CD4-positive, alpha-beta T cell treated with Interleukin-21 for 1 hour (primary cell): ENCODE measurements at regions not wholly inside any gene's neighbourhood (a gene's known extent, or its start where the extent isn't known, plus 50 kb on each side); places are given as distances from the start of the nearest gene placed in this dataset.
"Not testable (repeated sequence)": the region's sequence is repeated elsewhere in the genome, so short reads cannot be mapped to it uniquely, and the experiment has no call there.

Experiments used
- DNase-seq: peaks from one replicate; pipeline ENCODE4 v3.0.0-alpha.2; 2020

- no peak for DNase-seq
Observed at GRCh38 chr2:194465641-194466040, 1191.4 kb upstream of the SLC39A10 start.

- no peak for DNase-seq
Observed at GRCh38 chr2:194464964-194465638, 1191.9 kb upstream of the SLC39A10 start.

GRCh38 chr2:194462883-194463282 is 1194.1 kb upstream of the SLC39A10 start:
- not testable (repeated sequence) for DNase-seq

- no peak for DNase-seq
Observed at GRCh38 chr2:194455358-194455757, 1201.7 kb upstream of the SLC39A10 start.

- DNase-seq, result no peak
Observed at GRCh38 chr2:194452504-194452903, 1204.5 kb upstream of the SLC39A10 start.

DNA sequence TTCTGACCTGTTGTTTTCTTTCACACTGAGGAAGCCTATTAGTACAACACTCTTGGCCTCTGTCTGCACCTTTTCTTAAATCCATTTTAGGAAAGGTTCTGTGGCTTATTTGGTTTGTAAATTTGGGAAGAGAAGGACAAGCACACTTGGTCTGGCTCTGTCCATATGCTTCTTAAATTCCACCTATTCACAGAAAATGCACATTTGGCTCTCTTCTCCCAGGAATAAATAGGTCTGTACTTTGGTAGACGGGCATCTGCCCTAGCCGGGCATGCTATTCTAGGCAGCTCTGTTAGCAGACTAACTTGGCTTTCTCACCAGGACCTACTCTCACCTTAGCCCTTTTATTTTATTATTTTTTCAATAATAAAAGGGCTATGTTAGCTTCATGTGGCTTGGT is 1211.8 kb upstream of the SLC39A10 start:
- DNase-seq, result no peak

DNA sequence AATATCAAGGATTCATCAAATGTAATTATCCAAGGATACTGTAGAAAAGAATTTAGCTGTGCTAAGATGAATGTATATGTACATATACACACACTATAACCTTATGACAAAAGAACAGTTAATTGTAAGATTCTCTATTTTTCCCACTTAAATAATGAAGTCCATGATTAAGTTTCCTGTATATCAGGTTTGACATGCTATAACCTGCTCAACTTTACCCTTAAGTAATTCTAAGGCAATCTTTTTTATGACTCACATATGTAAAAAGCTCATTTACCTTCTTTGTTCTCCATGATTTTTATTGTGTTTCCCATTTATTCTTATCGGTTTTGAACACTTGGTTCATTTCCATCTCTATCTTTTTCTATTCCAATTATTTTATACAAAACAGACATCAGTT is 1213.1 kb upstream of the SLC39A10 start:
- DNase-seq, result no peak

- no peak for DNase-seq
Observed at GRCh38 chr2:194424683-194425209, 1232.3 kb upstream of the SLC39A10 start.

DNA sequence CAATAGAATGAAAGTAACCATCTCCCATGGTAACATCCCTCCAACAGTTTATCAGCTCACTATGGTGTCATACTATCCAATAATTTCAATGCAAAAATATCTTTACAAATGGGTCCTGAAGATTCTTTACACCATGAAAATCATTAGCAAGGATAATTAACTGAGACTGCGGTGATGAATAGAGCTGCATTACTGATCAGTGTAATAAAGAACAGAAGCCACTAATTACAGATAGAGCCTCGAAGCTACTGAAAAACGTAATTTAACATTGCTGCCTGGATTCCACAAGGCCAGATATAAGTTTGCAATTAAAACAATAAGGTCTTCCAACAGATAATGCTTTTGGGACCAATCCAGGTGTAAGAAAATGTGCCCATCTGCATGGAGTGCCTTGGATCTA is 1245.8 kb upstream of the SLC39A10 start:
- no peak for DNase-seq

DNA sequence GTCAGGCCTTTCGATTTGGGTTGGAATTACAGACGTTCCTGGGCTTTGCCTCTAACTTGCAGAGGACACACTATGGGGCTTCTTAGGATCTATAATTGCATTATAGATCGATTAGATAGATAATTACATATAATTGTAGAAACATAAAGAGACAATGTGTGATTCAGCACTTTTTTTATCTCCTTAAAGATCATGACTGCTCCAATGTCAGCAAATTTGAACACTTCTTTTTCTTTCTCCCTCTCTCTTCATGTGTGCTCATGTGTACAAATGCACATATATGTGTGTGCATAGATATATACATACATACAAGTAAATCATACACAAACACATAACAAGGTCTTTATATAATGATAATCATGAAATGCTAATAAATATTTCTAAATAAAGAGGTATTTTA is 1261.2 kb upstream of the SLC39A10 start:
- DNase-seq, result no peak

DNA sequence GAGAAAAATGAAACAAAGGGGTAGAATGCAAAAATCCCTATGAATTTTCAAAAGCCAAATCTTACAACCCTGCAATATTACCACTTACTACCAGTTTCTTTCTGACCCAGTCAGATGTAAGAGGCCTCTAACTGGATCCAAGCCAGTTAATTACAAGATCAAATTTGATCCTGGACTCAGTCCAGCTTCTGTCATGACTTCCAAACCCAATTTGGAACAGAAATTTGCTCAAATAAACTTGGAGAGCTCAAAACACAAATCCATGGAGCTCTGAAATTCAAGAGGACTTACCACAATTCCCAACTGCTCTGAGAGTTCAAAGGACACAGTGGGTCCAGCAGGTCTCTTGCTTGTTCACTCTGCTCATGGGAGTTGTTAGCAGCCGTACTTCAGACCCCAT is 1271.7 kb upstream of the SLC39A10 start:
- no peak for DNase-seq

DNA sequence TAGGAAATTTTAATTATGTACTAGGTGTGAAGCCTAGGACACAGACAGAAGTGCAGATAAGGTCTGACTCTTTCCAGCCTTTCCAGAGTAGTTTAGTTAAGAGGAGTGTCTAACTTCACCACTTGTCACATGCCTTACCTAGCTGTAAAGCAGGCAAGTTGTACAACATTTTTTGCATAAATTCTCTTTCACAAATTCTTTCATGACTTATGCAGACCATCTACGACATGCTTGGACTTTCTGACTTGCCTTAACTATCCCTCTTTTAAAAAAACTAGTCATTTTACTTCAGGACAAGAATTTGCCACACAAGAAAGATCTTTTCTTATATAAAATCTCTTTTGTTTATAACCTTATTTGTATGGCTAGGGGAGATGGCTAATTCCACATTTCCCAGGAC is 1273.6 kb upstream of the SLC39A10 start:
- no peak for DNase-seq

GRCh38 chr2:194382221-194382620 is 1274.8 kb upstream of the SLC39A10 start:
- DNase-seq, result no peak

GRCh38 chr2:194380011-194380410 is 1277.0 kb upstream of the SLC39A10 start:
- DNase-seq, result no peak

GRCh38 chr2:194367390-194367789 is 1289.6 kb upstream of the SLC39A10 start:
- DNase-seq, result not testable (repeated sequence)

- no peak for DNase-seq
Observed at GRCh38 chr2:194363878-194364277, 1293.1 kb upstream of the SLC39A10 start.

GRCh38 chr2:194363295-194363694 is 1293.7 kb upstream of the SLC39A10 start:
- DNase-seq, result no peak

- no peak for DNase-seq
Observed at GRCh38 chr2:194352505-194352904, 1304.5 kb upstream of the SLC39A10 start.

DNA sequence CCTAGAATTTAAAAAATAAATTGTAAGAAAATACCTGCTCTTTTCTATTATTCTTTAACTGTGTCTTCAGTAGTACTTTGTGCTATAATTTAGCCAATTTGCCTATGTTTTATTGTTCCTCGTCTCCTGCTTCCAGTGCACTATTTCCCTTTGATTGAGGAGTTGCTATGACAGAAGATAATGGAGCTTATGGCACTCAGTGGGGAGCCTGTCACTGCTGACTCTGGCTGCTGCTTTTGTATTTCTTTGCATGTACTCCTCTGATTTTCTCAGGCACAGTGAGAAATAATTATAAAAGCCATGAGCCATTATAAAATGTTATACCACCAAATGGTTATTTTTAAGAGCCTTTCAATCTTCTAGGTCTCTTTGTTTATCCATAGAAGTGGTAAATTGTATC is 1310.8 kb upstream of the SLC39A10 start:
- no peak for DNase-seq

DNA sequence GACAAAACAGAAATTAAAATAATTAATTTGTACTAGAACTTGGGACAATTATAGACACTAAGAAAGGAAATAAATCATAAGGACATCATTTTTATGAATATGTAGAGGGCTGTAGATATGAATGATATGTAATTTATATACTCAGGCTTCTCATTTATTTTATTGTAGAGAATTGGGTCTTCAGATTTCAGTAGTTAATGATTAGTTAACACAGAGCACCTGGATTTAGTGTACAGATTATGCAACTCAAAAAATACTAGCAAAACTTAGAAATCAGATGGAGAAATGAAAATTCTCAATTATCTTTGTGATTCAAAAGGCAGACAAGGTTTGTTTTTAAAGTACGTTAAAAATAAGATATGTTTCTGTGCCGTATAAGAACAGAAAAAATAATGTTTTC is 1311.7 kb upstream of the SLC39A10 start:
- no peak for DNase-seq

DNA sequence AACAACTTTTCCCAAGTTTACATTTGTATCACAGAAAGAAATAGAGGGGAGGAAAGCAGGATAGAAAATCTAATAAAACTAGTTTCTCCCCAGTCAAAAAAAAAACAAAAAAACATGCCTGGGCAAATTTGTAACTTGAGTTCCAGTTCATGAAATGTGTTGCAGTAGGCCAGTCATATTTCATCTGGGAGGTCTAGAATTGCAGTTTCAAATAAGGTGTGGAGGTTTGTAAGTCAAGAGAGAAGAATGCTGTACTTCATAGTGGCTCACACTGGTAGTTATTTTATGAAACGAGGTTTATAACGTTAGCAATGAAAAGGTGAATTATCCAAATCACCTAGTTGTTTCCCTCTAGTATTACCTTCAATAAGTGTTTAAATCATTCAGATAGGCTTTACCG is 1313.9 kb upstream of the SLC39A10 start:
- no peak for DNase-seq

GRCh38 chr2:194332799-194333490 is 1324.1 kb upstream of the SLC39A10 start:
- DNase-seq, result no peak

- no peak for DNase-seq
Observed at GRCh38 chr2:194328456-194328855, 1328.6 kb upstream of the SLC39A10 start.

- DNase-seq, result no peak
Observed at GRCh38 chr2:194327196-194327888, 1329.7 kb upstream of the SLC39A10 start.
